GM12873 (cell line): ENCODE measurements at regions not wholly inside any gene's neighbourhood (a gene's known extent, or its start where the extent isn't known, plus 50 kb on each side); places are given as distances from the start of the nearest gene placed in this dataset.

Experiments
- TF ChIP-seq, protein P1 (sequence below): IDR thresholded peaks from 2 replicates; pipeline ENCODE4 v1.5.1; 2012; ENCODE audit warnings: low read depth, mild to moderate bottlenecking, moderate library complexity, low read length, control low read depth; ENCODE audit not compliant: insufficient read depth; ENCODE audit errors: missing control alignments

GRCh38 chr10:108070789-108071188 is 906.3 kb upstream of the SORCS1 start:
- TF ChIP-seq, protein P1, sequence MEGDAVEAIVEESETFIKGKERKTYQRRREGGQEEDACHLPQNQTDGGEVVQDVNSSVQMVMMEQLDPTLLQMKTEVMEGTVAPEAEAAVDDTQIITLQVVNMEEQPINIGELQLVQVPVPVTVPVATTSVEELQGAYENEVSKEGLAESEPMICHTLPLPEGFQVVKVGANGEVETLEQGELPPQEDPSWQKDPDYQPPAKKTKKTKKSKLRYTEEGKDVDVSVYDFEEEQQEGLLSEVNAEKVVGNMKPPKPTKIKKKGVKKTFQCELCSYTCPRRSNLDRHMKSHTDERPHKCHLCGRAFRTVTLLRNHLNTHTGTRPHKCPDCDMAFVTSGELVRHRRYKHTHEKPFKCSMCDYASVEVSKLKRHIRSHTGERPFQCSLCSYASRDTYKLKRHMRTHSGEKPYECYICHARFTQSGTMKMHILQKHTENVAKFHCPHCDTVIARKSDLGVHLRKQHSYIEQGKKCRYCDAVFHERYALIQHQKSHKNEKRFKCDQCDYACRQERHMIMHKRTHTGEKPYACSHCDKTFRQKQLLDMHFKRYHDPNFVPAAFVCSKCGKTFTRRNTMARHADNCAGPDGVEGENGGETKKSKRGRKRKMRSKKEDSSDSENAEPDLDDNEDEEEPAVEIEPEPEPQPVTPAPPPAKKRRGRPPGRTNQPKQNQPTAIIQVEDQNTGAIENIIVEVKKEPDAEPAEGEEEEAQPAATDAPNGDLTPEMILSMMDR: no peak

DNA sequence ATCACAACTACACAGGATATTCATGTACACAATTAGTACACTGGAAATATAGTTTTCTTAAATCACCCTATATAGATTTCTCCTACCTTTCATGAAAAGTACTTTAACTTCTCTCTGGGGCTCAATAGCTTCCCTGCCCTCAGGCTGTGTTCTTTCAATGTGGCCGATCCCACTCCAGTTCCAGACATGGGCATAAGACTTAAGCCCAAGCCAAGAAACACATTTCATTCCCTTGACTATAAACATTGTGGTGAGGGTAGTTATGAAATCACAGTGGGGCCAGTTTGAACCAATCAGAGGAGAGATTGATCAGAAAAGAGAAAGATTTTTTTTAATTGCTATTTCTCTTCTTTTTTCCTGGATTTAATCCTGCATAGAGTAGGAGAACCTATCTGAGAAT is 904.6 kb upstream of the SORCS1 start:
- TF ChIP-seq, protein P1: no peak

GRCh38 chr10:108064746-108065260 is 900.3 kb upstream of the SORCS1 start:
- TF ChIP-seq, protein P1: no peak

DNA sequence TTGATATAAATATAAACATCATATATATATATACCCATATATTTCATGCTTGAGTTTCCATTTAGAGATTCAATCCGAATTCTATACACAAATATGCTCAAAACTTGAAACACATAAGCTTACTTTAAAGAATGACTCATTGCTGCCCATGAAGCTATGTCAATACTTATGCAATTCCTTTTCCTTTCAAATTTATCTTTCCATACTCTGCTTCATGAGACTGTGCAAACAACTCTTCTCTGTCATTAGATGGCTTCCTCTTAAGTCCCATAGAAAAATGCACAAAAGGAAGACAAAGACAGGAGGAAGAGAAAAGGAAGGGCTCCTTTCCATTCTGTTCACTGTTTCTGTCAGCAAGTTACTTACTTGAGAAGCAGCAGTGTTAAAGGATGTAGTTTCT is 895.7 kb upstream of the SORCS1 start:
- TF ChIP-seq, protein P1: no peak

GRCh38 chr10:108055506-108055905 is 891.0 kb upstream of the SORCS1 start:
- TF ChIP-seq, protein P1: no peak

DNA sequence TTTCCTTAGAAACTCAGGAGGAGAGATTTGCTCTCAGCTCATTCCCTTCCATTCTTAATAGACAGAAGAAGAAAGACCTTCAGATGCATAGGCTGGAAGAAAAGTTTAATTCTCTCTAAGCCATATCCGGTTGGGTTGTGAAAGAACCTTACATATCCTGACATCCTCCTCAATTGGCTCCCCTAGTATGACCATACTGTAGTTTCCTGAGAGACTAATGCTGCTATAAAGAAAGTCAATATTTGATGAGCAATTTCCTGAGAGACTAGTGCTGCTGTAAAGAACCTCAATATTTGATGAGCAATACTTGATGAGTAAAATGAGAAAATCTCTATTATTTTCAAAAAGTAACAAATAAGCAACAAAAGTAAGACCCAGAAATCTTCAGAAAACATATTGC is 888.5 kb upstream of the SORCS1 start:
- TF ChIP-seq, protein P1: no peak

DNA sequence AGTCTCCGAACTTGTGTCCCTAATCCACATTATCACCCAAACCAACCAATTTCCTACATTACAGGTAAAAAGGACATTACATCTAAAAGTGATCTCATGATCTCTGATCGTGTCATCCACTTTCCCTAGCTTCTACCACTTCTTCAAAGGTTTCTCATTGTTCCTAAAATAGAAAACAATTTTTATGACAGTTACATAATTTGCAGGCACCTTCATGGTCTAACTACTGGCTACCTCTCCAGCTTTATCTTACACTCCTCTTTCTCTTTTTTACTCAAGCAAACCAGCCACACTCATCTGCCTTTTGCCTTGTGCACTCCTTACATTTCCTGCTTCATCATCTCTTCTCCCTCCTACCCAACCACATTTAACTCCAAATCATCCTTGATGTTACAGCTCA is 886.7 kb upstream of the SORCS1 start:
- TF ChIP-seq, protein P1: no peak
